GM23338 (cell line): ENCODE measurements at regions not wholly inside any gene's neighbourhood (a gene's known extent, or its start where the extent isn't known, plus 50 kb on each side); places are given as distances from the start of the nearest gene placed in this dataset.

Experiments used
- CREB1 ChIP-seq: fragments of 250-450 bp; sonication (Bioruptor Pico); IDR thresholded peaks from 2 replicates; pipeline ENCODE4 v1.5.0; 2020; ENCODE audit warnings: low read depth, mild to moderate bottlenecking, moderate library complexity
- EZH2 ChIP-seq: fragments of 200-600 bp; sonication (generic); IDR thresholded peaks from one replicate; pipeline ENCODE4 v1.8.0; 2017; ENCODE audit warnings: antibody characterized with exemption, mild to moderate bottlenecking, low read depth; ENCODE audit not compliant: unreplicated experiment
- EZH2phosphoT487 ChIP-seq: fragments of 200-600 bp; sonication (generic); IDR thresholded peaks from one replicate; pipeline ENCODE4 v1.8.1; 2018; ENCODE audit warnings: antibody characterized with exemption; ENCODE audit not compliant: unreplicated experiment
- JUNB ChIP-seq: IDR thresholded peaks from one replicate; pipeline ENCODE4 v1.6.1; 2016; ENCODE audit warnings: antibody characterized with exemption; ENCODE audit not compliant: unreplicated experiment
- POLR2AphosphoS5 ChIP-seq: IDR thresholded peaks from 2 replicates; pipeline ENCODE4 v1.6.1; 2016; ENCODE audit warnings: antibody characterized with exemption, low read depth
- ZNF114 ChIP-seq: fragments of 250-450 bp; sonication (Bioruptor Pico); IDR thresholded peaks from 2 replicates; pipeline ENCODE4 v1.5.0; 2020; ENCODE audit warnings: mild to moderate bottlenecking, moderate library complexity
- ZNF331 ChIP-seq: fragments of 250-450 bp; sonication (Bioruptor Pico); IDR thresholded peaks from 2 replicates; pipeline ENCODE4 v1.5.0; 2020; ENCODE audit warnings: low read depth, mild to moderate bottlenecking, moderate library complexity
- TF ChIP-seq, protein P1 (sequence below), 2 experiments: fragments of 200-600 bp in 1 of 2; sonication (generic) in 1 of 2; conservative IDR thresholded peaks; 2 replicates each; pipeline versions ENCODE4 v1.5.1 to v1.6.1; 2016 to 2017; ENCODE audit warnings: antibody characterized with exemption in 2 of 2, low read depth in 2 of 2, mild to moderate bottlenecking in 2 of 2, moderate library complexity in 1 of 2
- TF ChIP-seq, protein P2 (sequence below): IDR thresholded peaks from one replicate; pipeline ENCODE4 v1.6.1; 2018; ENCODE audit warnings: antibody characterized with exemption; ENCODE audit not compliant: unreplicated experiment
- TF ChIP-seq, protein P3 (sequence below): fragments of 250-450 bp; sonication (Bioruptor Pico); IDR thresholded peaks from 2 replicates; pipeline ENCODE4 v1.5.0; 2020; ENCODE audit warnings: mild to moderate bottlenecking, moderate library complexity

DNA sequence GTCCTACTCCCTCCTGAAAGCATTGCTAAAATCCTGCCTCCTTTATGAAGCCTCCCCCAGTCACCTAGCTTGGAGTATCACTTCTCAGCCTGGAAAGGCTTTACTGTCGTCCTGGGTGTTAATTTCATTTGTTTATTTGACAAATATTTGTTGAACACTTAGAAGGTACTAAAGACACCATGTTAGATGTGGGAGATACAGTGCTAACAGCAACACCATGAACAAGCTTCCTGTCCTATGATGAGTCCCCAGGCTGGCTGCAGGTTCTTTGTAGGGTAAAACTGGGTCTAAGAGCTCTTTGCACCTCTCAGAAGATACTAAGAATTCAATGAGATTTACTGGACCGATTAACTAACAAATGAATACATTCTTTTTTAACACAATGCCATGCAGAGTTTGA, 109.2 kb upstream of the TMEM170B start:
- no peak for TF ChIP-seq CREB1 (CRISPR knock-in tag)
- TF ChIP-seq, protein P1, sequence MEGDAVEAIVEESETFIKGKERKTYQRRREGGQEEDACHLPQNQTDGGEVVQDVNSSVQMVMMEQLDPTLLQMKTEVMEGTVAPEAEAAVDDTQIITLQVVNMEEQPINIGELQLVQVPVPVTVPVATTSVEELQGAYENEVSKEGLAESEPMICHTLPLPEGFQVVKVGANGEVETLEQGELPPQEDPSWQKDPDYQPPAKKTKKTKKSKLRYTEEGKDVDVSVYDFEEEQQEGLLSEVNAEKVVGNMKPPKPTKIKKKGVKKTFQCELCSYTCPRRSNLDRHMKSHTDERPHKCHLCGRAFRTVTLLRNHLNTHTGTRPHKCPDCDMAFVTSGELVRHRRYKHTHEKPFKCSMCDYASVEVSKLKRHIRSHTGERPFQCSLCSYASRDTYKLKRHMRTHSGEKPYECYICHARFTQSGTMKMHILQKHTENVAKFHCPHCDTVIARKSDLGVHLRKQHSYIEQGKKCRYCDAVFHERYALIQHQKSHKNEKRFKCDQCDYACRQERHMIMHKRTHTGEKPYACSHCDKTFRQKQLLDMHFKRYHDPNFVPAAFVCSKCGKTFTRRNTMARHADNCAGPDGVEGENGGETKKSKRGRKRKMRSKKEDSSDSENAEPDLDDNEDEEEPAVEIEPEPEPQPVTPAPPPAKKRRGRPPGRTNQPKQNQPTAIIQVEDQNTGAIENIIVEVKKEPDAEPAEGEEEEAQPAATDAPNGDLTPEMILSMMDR (conservative IDR thresholded peaks at IDR 0.05; ENCODE audit: low read depth in 2 of 2), result no peak
- TF ChIP-seq POLR2AphosphoS5, result no peak
- no peak for TF ChIP-seq EZH2
- no peak for TF ChIP-seq JUNB
- no peak for TF ChIP-seq ZNF331 (CRISPR knock-in tag)
- TF ChIP-seq, protein P2, sequence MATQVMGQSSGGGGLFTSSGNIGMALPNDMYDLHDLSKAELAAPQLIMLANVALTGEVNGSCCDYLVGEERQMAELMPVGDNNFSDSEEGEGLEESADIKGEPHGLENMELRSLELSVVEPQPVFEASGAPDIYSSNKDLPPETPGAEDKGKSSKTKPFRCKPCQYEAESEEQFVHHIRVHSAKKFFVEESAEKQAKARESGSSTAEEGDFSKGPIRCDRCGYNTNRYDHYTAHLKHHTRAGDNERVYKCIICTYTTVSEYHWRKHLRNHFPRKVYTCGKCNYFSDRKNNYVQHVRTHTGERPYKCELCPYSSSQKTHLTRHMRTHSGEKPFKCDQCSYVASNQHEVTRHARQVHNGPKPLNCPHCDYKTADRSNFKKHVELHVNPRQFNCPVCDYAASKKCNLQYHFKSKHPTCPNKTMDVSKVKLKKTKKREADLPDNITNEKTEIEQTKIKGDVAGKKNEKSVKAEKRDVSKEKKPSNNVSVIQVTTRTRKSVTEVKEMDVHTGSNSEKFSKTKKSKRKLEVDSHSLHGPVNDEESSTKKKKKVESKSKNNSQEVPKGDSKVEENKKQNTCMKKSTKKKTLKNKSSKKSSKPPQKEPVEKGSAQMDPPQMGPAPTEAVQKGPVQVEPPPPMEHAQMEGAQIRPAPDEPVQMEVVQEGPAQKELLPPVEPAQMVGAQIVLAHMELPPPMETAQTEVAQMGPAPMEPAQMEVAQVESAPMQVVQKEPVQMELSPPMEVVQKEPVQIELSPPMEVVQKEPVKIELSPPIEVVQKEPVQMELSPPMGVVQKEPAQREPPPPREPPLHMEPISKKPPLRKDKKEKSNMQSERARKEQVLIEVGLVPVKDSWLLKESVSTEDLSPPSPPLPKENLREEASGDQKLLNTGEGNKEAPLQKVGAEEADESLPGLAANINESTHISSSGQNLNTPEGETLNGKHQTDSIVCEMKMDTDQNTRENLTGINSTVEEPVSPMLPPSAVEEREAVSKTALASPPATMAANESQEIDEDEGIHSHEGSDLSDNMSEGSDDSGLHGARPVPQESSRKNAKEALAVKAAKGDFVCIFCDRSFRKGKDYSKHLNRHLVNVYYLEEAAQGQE, result no peak
- TF ChIP-seq EZH2phosphoT487, result no peak
- TF ChIP-seq, protein P3, sequence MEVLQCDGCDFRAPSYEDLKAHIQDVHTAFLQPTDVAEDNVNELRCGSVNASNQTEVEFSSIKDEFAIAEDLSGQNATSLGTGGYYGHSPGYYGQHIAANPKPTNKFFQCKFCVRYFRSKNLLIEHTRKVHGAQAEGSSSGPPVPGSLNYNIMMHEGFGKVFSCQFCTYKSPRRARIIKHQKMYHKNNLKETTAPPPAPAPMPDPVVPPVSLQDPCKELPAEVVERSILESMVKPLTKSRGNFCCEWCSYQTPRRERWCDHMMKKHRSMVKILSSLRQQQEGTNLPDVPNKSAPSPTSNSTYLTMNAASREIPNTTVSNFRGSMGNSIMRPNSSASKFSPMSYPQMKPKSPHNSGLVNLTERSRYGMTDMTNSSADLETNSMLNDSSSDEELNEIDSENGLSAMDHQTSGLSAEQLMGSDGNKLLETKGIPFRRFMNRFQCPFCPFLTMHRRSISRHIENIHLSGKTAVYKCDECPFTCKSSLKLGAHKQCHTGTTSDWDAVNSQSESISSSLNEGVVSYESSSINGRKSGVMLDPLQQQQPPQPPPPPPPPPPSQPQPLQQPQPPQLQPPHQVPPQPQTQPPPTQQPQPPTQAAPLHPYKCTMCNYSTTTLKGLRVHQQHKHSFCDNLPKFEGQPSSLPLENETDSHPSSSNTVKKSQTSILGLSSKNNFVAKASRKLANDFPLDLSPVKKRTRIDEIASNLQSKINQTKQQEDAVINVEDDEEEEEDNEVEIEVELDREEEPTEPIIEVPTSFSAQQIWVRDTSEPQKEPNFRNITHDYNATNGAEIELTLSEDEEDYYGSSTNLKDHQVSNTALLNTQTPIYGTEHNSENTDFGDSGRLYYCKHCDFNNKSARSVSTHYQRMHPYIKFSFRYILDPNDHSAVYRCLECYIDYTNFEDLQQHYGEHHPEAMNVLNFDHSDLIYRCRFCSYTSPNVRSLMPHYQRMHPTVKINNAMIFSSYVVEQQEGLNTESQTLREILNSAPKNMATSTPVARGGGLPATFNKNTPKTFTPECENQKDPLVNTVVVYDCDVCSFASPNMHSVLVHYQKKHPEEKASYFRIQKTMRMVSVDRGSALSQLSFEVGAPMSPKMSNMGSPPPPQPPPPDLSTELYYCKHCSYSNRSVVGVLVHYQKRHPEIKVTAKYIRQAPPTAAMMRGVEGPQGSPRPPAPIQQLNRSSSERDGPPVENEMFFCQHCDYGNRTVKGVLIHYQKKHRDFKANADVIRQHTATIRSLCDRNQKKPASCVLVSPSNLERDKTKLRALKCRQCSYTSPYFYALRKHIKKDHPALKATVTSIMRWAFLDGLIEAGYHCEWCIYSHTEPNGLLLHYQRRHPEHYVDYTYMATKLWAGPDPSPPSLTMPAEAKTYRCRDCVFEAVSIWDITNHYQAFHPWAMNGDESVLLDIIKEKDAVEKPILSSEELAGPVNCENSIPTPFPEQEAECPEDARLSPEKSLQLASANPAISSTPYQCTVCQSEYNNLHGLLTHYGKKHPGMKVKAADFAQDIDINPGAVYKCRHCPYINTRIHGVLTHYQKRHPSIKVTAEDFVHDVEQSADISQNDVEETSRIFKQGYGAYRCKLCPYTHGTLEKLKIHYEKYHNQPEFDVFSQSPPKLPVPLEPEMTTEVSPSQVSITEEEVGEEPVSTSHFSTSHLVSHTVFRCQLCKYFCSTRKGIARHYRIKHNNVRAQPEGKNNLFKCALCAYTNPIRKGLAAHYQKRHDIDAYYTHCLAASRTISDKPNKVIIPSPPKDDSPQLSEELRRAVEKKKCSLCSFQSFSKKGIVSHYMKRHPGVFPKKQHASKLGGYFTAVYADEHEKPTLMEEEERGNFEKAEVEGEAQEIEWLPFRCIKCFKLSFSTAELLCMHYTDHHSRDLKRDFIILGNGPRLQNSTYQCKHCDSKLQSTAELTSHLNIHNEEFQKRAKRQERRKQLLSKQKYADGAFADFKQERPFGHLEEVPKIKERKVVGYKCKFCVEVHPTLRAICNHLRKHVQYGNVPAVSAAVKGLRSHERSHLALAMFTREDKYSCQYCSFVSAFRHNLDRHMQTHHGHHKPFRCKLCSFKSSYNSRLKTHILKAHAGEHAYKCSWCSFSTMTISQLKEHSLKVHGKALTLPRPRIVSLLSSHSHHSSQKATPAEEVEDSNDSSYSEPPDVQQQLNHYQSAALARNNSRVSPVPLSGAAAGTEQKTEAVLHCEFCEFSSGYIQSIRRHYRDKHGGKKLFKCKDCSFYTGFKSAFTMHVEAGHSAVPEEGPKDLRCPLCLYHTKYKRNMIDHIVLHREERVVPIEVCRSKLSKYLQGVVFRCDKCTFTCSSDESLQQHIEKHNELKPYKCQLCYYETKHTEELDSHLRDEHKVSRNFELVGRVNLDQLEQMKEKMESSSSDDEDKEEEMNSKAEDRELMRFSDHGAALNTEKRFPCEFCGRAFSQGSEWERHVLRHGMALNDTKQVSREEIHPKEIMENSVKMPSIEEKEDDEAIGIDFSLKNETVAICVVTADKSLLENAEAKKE, result no peak
- TF ChIP-seq ZNF114 (CRISPR knock-in tag), result no peak
